GM23338 (cell line): ENCODE measurements at regions not wholly inside any gene's neighbourhood (a gene's known extent, or its start where the extent isn't known, plus 50 kb on each side); places are given as distances from the start of the nearest gene placed in this dataset.

Experiments used
- ATAC-seq: fragments of 200-7000 bp; cut with Tn5 transposase; 3 replicates; pipeline ENCODE4 v1.9.1; 2020
- DNase-seq: peaks from one replicate; pipeline ENCODE4 v3.0.0-alpha.2; 2015; ENCODE audit warnings: low spot score
- H2AFZ ChIP-seq: fragments of 200-600 bp; sonication (generic); 2 replicates; pipeline ENCODE4 v1.8.0; 2016; ENCODE audit warnings: antibody characterized with exemption, mild to moderate bottlenecking, moderate library complexity
- H3F3A ChIP-seq: fragments of 200-600 bp; sonication (generic); replicated peaks from 2 replicates; pipeline ENCODE4 v1.8.0; 2017; ENCODE audit warnings: antibody characterized with exemption, mixed run types, low read depth
- H3K27ac ChIP-seq: fragments of 200-600 bp; sonication (generic); 2 replicates; pipeline ENCODE4 v1.6.1; 2016; ENCODE audit warnings: low read depth
- H3K27me3 ChIP-seq: fragments of 200-600 bp; sonication (generic); 2 replicates; pipeline ENCODE4 v1.8.0; 2016; ENCODE audit warnings: mild to moderate bottlenecking, mixed run types, moderate library complexity; ENCODE audit not compliant: insufficient read depth
- H3K36me3 ChIP-seq: fragments of 200-600 bp; sonication (generic); 2 replicates; pipeline ENCODE4 v1.8.0; 2016; ENCODE audit warnings: mild to moderate bottlenecking; ENCODE audit not compliant: insufficient read depth
- H3K4me1 ChIP-seq: fragments of 200-600 bp; sonication (generic); 2 replicates; pipeline ENCODE4 v1.8.0; 2016; ENCODE audit warnings: mild to moderate bottlenecking, moderate library complexity; ENCODE audit not compliant: insufficient read depth
- H3K4me2 ChIP-seq: fragments of 200-600 bp; sonication (generic); 2 replicates; pipeline ENCODE4 v1.7.1; 2017; ENCODE audit warnings: mixed run types
- H3K4me3 ChIP-seq: fragments of 200-600 bp; sonication (generic); 2 replicates; pipeline ENCODE4 v1.6.1; 2016; ENCODE audit warnings: mixed run types
- H3K79me2 ChIP-seq: fragments of 200-600 bp; sonication (generic); replicated peaks from 2 replicates; pipeline ENCODE4 v1.8.0; 2017; ENCODE audit warnings: mild to moderate bottlenecking; ENCODE audit not compliant: insufficient read depth
- H3K9me2 ChIP-seq: fragments of 200-600 bp; sonication (generic); 2 replicates; pipeline ENCODE4 v1.8.0; 2017; ENCODE audit not compliant: insufficient read depth
- H4K20me1 ChIP-seq: fragments of 200-600 bp; sonication (generic); replicated peaks from 2 replicates; pipeline ENCODE4 v1.8.0; 2017; ENCODE audit warnings: mild to moderate bottlenecking; ENCODE audit not compliant: insufficient read depth
- H3K27ac Mint-ChIP-seq: 2 replicates; pipeline ENCODE4 v1.8.0; 2020; ENCODE audit warnings: inconsistent platforms, mild to moderate bottlenecking, moderate library complexity, mixed read lengths
- H3K27me3 Mint-ChIP-seq: 3 replicates; pipeline ENCODE4 v1.8.0; 2022; ENCODE audit warnings: low read depth, mild to moderate bottlenecking, moderate library complexity, mixed read lengths, inconsistent platforms; ENCODE audit not compliant: insufficient read depth, poor library complexity
- H3K36me3 Mint-ChIP-seq: 3 replicates; pipeline ENCODE4 v1.8.0; 2021; ENCODE audit warnings: low read depth, mild to moderate bottlenecking, inconsistent platforms, moderate library complexity, mixed read lengths
- H3K4me1 Mint-ChIP-seq: 3 replicates; pipeline ENCODE4 v1.8.0; 2020; ENCODE audit warnings: mild to moderate bottlenecking, inconsistent platforms, mixed read lengths
- H3K4me3 Mint-ChIP-seq: 3 replicates; pipeline ENCODE4 v1.8.0; 2021; ENCODE audit warnings: moderate library complexity, mild to moderate bottlenecking, inconsistent platforms, mixed read lengths
- H3K9me3 Mint-ChIP-seq: 3 replicates; pipeline ENCODE4 v1.8.0; 2020; ENCODE audit warnings: moderate library complexity, mild to moderate bottlenecking, inconsistent platforms, mixed read lengths
- CREB1 ChIP-seq: fragments of 250-450 bp; sonication (Bioruptor Pico); IDR thresholded peaks from 2 replicates; pipeline ENCODE4 v1.5.0; 2020; ENCODE audit warnings: low read depth, mild to moderate bottlenecking, moderate library complexity
- CTCF ChIP-seq, 2 experiments: fragments of 200-600 bp in 1 of 2; sonication (generic) in 1 of 2; conservative IDR thresholded peaks; 2 replicates each; pipeline versions ENCODE4 v1.5.1 to v1.6.1; 2016 to 2017; ENCODE audit warnings: antibody characterized with exemption in 2 of 2, low read depth in 2 of 2, mild to moderate bottlenecking in 2 of 2, moderate library complexity in 1 of 2
- ETS1 ChIP-seq: IDR thresholded peaks from 2 replicates; pipeline ENCODE4 v1.6.1; 2016; ENCODE audit warnings: antibody characterized with exemption
- EZH2 ChIP-seq: fragments of 200-600 bp; sonication (generic); IDR thresholded peaks from one replicate; pipeline ENCODE4 v1.8.0; 2017; ENCODE audit warnings: antibody characterized with exemption, mild to moderate bottlenecking, low read depth; ENCODE audit not compliant: unreplicated experiment
- EZH2phosphoT487 ChIP-seq: fragments of 200-600 bp; sonication (generic); IDR thresholded peaks from one replicate; pipeline ENCODE4 v1.8.1; 2018; ENCODE audit warnings: antibody characterized with exemption; ENCODE audit not compliant: unreplicated experiment
- JUNB ChIP-seq: IDR thresholded peaks from one replicate; pipeline ENCODE4 v1.6.1; 2016; ENCODE audit warnings: antibody characterized with exemption; ENCODE audit not compliant: unreplicated experiment
- NANOG ChIP-seq: IDR thresholded peaks from 2 replicates; pipeline ENCODE4 v1.6.1; 2016; ENCODE audit warnings: antibody characterized with exemption, borderline replicate concordance
- POLR2AphosphoS5 ChIP-seq: IDR thresholded peaks from 2 replicates; pipeline ENCODE4 v1.6.1; 2016; ENCODE audit warnings: antibody characterized with exemption, low read depth
- STAT1 ChIP-seq: IDR thresholded peaks from one replicate; pipeline ENCODE4 v1.6.1; 2016; ENCODE audit warnings: antibody characterized with exemption; ENCODE audit not compliant: unreplicated experiment
- ZNF114 ChIP-seq: fragments of 250-450 bp; sonication (Bioruptor Pico); IDR thresholded peaks from 2 replicates; pipeline ENCODE4 v1.5.0; 2020; ENCODE audit warnings: mild to moderate bottlenecking, moderate library complexity
- ZNF331 ChIP-seq: fragments of 250-450 bp; sonication (Bioruptor Pico); IDR thresholded peaks from 2 replicates; pipeline ENCODE4 v1.5.0; 2020; ENCODE audit warnings: low read depth, mild to moderate bottlenecking, moderate library complexity
- TF ChIP-seq, protein P1 (sequence below): IDR thresholded peaks from one replicate; pipeline ENCODE4 v1.6.1; 2018; ENCODE audit warnings: antibody characterized with exemption; ENCODE audit not compliant: unreplicated experiment
- TF ChIP-seq, protein P2 (sequence below): fragments of 250-450 bp; sonication (Bioruptor Pico); IDR thresholded peaks from 2 replicates; pipeline ENCODE4 v1.5.0; 2020; ENCODE audit warnings: mild to moderate bottlenecking, moderate library complexity

GRCh38 chr21:35504951-35505466 lies 455.9 kb upstream of the RUNX1 start:
- no peaks in the 10 kb centered on the region for H4K20me1 ChIP-seq
- no peaks in the 10 kb centered on the region for H3K27me3 ChIP-seq
- DNase-seq (peak; percentile 11), ATAC-seq (peak; percentile 28)
- H3K27me3 Mint-ChIP-seq, result peaks cover 7% of the 10 kb centered on the region
- no peak overlapping the region for H3K27ac ChIP-seq
- no peaks in the 10 kb centered on the region for H3F3A ChIP-seq
- H3K4me2 ChIP-seq, result 0 out of 2 replicates have a peak overlapping the region, but pooled peaks have one; percentile 16
- H3K4me3 ChIP-seq, result no peak overlapping the region
- H3K9me3 Mint-ChIP-seq, result peaks cover 8% of the 10 kb centered on the region
- no peaks in the 10 kb centered on the region for H3K36me3 ChIP-seq
- peaks cover 5% of the 10 kb centered on the region; the same call in 2 of the 3 replicates for H3K36me3 Mint-ChIP-seq
- H2AFZ ChIP-seq, result no peak overlapping the region
- peaks cover 9% of the 10 kb centered on the region for H3K9me2 ChIP-seq
- H3K4me1 ChIP-seq, result peaks cover 58% of the 10 kb centered on the region
- no peaks in the 10 kb centered on the region for H3K79me2 ChIP-seq
- H3K4me3 Mint-ChIP-seq, result no peak overlapping the region
- no peak overlapping the region for H3K27ac Mint-ChIP-seq
- H3K4me1 Mint-ChIP-seq, result peaks cover 64% of the 10 kb centered on the region
- no peak for TF ChIP-seq POLR2AphosphoS5
- TF ChIP-seq EZH2, result no peak
- TF ChIP-seq, protein P1, sequence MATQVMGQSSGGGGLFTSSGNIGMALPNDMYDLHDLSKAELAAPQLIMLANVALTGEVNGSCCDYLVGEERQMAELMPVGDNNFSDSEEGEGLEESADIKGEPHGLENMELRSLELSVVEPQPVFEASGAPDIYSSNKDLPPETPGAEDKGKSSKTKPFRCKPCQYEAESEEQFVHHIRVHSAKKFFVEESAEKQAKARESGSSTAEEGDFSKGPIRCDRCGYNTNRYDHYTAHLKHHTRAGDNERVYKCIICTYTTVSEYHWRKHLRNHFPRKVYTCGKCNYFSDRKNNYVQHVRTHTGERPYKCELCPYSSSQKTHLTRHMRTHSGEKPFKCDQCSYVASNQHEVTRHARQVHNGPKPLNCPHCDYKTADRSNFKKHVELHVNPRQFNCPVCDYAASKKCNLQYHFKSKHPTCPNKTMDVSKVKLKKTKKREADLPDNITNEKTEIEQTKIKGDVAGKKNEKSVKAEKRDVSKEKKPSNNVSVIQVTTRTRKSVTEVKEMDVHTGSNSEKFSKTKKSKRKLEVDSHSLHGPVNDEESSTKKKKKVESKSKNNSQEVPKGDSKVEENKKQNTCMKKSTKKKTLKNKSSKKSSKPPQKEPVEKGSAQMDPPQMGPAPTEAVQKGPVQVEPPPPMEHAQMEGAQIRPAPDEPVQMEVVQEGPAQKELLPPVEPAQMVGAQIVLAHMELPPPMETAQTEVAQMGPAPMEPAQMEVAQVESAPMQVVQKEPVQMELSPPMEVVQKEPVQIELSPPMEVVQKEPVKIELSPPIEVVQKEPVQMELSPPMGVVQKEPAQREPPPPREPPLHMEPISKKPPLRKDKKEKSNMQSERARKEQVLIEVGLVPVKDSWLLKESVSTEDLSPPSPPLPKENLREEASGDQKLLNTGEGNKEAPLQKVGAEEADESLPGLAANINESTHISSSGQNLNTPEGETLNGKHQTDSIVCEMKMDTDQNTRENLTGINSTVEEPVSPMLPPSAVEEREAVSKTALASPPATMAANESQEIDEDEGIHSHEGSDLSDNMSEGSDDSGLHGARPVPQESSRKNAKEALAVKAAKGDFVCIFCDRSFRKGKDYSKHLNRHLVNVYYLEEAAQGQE, result no peak
- TF ChIP-seq NANOG, result no peak
- TF ChIP-seq, protein P2, sequence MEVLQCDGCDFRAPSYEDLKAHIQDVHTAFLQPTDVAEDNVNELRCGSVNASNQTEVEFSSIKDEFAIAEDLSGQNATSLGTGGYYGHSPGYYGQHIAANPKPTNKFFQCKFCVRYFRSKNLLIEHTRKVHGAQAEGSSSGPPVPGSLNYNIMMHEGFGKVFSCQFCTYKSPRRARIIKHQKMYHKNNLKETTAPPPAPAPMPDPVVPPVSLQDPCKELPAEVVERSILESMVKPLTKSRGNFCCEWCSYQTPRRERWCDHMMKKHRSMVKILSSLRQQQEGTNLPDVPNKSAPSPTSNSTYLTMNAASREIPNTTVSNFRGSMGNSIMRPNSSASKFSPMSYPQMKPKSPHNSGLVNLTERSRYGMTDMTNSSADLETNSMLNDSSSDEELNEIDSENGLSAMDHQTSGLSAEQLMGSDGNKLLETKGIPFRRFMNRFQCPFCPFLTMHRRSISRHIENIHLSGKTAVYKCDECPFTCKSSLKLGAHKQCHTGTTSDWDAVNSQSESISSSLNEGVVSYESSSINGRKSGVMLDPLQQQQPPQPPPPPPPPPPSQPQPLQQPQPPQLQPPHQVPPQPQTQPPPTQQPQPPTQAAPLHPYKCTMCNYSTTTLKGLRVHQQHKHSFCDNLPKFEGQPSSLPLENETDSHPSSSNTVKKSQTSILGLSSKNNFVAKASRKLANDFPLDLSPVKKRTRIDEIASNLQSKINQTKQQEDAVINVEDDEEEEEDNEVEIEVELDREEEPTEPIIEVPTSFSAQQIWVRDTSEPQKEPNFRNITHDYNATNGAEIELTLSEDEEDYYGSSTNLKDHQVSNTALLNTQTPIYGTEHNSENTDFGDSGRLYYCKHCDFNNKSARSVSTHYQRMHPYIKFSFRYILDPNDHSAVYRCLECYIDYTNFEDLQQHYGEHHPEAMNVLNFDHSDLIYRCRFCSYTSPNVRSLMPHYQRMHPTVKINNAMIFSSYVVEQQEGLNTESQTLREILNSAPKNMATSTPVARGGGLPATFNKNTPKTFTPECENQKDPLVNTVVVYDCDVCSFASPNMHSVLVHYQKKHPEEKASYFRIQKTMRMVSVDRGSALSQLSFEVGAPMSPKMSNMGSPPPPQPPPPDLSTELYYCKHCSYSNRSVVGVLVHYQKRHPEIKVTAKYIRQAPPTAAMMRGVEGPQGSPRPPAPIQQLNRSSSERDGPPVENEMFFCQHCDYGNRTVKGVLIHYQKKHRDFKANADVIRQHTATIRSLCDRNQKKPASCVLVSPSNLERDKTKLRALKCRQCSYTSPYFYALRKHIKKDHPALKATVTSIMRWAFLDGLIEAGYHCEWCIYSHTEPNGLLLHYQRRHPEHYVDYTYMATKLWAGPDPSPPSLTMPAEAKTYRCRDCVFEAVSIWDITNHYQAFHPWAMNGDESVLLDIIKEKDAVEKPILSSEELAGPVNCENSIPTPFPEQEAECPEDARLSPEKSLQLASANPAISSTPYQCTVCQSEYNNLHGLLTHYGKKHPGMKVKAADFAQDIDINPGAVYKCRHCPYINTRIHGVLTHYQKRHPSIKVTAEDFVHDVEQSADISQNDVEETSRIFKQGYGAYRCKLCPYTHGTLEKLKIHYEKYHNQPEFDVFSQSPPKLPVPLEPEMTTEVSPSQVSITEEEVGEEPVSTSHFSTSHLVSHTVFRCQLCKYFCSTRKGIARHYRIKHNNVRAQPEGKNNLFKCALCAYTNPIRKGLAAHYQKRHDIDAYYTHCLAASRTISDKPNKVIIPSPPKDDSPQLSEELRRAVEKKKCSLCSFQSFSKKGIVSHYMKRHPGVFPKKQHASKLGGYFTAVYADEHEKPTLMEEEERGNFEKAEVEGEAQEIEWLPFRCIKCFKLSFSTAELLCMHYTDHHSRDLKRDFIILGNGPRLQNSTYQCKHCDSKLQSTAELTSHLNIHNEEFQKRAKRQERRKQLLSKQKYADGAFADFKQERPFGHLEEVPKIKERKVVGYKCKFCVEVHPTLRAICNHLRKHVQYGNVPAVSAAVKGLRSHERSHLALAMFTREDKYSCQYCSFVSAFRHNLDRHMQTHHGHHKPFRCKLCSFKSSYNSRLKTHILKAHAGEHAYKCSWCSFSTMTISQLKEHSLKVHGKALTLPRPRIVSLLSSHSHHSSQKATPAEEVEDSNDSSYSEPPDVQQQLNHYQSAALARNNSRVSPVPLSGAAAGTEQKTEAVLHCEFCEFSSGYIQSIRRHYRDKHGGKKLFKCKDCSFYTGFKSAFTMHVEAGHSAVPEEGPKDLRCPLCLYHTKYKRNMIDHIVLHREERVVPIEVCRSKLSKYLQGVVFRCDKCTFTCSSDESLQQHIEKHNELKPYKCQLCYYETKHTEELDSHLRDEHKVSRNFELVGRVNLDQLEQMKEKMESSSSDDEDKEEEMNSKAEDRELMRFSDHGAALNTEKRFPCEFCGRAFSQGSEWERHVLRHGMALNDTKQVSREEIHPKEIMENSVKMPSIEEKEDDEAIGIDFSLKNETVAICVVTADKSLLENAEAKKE, result no peak
- TF ChIP-seq STAT1, result no peak
- TF ChIP-seq EZH2phosphoT487, result no peak
- no peak for TF ChIP-seq CREB1 (CRISPR knock-in tag)
- TF ChIP-seq ETS1, result no peak
- no peak for TF ChIP-seq ZNF331 (CRISPR knock-in tag)
- TF ChIP-seq CTCF (conservative IDR thresholded peaks at IDR 0.05; ENCODE audit: low read depth in 2 of 2), result no peak
- TF ChIP-seq JUNB, result no peak
- TF ChIP-seq ZNF114 (CRISPR knock-in tag), result no peak
